ENCODE measurements at regions not wholly inside any gene's neighbourhood (a gene's known extent, or its start where the extent isn't known, plus 50 kb on each side); places are given as distances from the start of the nearest gene placed in this dataset.

GRCh38 chr1:37387854-37388253 lies 86.5 kb upstream of the ZC3H12A start:
- Histone ChIP-seq H3K36me3 (ENCODE audit: insufficient read depth in 1 of 2, low read depth in 1 of 2) (no peaks in the 10 kb centered on the region), H3K27me3 (ENCODE audit: insufficient read depth in 3 of 3, low read length in 2 of 3) (peaks cover 0 to 18% (median under 1%) of the 10 kb centered on the region in 3 donors), H3K27ac (no peak overlapping the region), H3K4me1 (no peaks in the 10 kb centered on the region), H3K9me3 (no peaks in the 10 kb centered on the region), H3K4me3 (no peak overlapping the region)
- 85 to 92% (median 86%) methylated on average over 5 of the region's 5 CpGs for WGBS, 3 donors
- DNase-seq (no peak), ATAC-seq (no peak)
- intact Hi-C loops (cut with DNase I) = no loop called here
- no peak for TF ChIP-seq CTCF (IDR thresholded peaks at IDR 0.05)

DNA sequence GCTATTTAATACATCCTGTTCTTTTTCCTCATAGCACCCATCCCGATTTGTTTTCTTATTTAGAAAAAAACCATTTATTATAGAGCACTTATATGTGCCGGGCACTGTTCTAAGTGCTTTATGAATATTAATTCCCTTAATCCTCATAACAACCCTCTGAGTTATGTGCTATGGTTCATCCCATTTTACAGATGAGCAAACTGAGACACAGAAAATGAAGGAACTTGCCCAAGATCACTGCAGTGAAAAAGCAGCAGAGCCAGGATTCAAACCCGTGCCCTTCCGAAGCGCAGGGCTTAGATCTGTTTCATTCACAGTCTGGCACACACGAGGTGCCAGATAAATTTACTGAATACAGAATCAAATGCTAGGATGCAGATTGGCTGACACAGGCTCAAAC lies 85.1 kb upstream of the ZC3H12A start:
- Histone ChIP-seq H3K9me3 (no peaks in the 10 kb centered on the region), H3K36me3 (ENCODE audit: insufficient read depth in 1 of 2, low read depth in 1 of 2) (no peaks in the 10 kb centered on the region), H3K27me3 (ENCODE audit: insufficient read depth in 3 of 3, low read length in 2 of 3) (peaks cover 0 to 31% (median 2%) of the 10 kb centered on the region in 3 donors), H3K4me3 (no peak overlapping the region), H3K27ac (no peak overlapping the region), H3K4me1 (no peaks in the 10 kb centered on the region)
- intact Hi-C loops (cut with DNase I) = no loop called here
- TF ChIP-seq CTCF (IDR thresholded peaks at IDR 0.05) = no peak
- WGBS, 3 donors = 80 to 85% (median 85%) methylated on average over 6 of the region's 6 CpGs
- DNase-seq (no peak), ATAC-seq (no peak)

DNA sequence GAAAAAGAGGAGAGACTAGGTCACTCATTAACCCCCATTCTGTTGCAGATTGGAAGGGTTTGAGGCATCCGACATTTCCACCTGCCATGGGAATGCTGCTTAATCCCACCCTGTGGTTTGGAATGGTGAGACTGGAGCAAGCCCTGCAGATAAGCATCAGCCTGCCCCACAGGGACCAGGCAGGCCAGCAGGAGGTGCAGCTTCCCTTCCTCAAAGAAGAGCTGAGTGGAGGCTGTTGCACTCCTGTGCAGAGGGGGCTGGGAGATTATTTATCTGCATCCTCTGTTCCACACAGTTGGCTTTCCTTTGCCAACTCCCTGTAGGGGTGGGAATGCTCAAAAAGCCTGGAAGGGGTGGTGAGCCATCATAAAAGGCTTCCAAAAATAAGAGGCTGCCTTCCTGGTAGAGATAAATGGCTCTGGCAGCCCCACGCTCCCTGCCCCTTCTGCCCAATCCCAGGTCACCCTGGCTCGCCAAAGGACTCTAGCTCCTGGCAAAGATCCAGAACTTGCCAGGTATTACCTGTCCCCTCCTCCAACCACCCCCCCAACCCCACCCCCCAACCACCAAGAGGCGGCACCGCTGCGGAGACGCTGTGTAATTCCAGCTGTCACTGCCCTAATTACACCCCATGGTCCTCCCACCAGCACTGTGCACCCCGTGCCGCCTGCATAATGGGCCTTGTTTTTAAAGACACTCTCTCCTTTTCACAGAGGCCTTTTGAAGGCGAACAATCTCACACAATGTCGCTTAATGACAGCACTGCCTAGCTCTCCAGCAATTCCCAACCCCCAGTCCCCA lies 83.0 kb upstream of the ZC3H12A start:
- ATAC-seq (no peak), DNase-seq (no peak)
- Histone ChIP-seq H3K4me3 (no peak overlapping the region), H3K36me3 (ENCODE audit: insufficient read depth in 1 of 2, low read depth in 1 of 2) (no peaks in the 10 kb centered on the region), H3K9me3 (no peaks in the 10 kb centered on the region), H3K27ac (no peak overlapping the region), H3K27me3 (ENCODE audit: insufficient read depth in 3 of 3, low read length in 2 of 3) (peaks cover 0 to 51% (median 2%) of the 10 kb centered on the region in 3 donors), H3K4me1 (no peaks in the 10 kb centered on the region)
- WGBS, 3 donors = 6 to 11% (median 7%) methylated on average over 11 of the region's 11 CpGs
- intact Hi-C loops (cut with DNase I) = no loop called here
- no peak for TF ChIP-seq CTCF (IDR thresholded peaks at IDR 0.05)

GRCh38 chr1:37392051-37392450 lies 82.3 kb upstream of the ZC3H12A start:
- 25 to 65% (median 51%) methylated on average over 5 of the region's 5 CpGs for WGBS, 3 donors
- intact Hi-C loops (cut with DNase I) = no loop called here
- Histone ChIP-seq H3K4me1 (no peaks in the 10 kb centered on the region), H3K27ac (no peak overlapping the region), H3K27me3 (ENCODE audit: insufficient read depth in 3 of 3, low read length in 2 of 3) (peaks cover 0 to 55% (median 2%) of the 10 kb centered on the region in 3 donors), H3K4me3 (no peak overlapping the region), H3K9me3 (no peaks in the 10 kb centered on the region), H3K36me3 (ENCODE audit: insufficient read depth in 1 of 2, low read depth in 1 of 2) (no peaks in the 10 kb centered on the region)
- DNase-seq (no peak), ATAC-seq (no peak)
- TF ChIP-seq CTCF (IDR thresholded peaks at IDR 0.05) = no peak

All from psoas muscle (tissue), 7 donors.